Progenitor cell of endocrine pancreas (in vitro differentiated cells): ENCODE measurements at regions not wholly inside any gene's neighbourhood (a gene's known extent, or its start where the extent isn't known, plus 50 kb on each side); places are given as distances from the start of the nearest gene placed in this dataset.

Experiments
- DNase-seq: peaks from one replicate; pipeline ENCODE4 v3.0.0; 2021; ENCODE audit warnings: low spot score; ENCODE audit not compliant: unreplicated experiment
- H3K27ac Mint-ChIP-seq: 2 replicates; pipeline ENCODE4 v1.8.0; 2021; ENCODE audit warnings: mild to moderate bottlenecking, moderate library complexity, mixed read lengths
- H3K27me3 Mint-ChIP-seq: 2 replicates; pipeline ENCODE4 v1.8.0; 2021; ENCODE audit warnings: mixed read lengths
- H3K36me3 Mint-ChIP-seq: 2 replicates; pipeline ENCODE4 v1.8.0; 2022; ENCODE audit warnings: mixed read lengths; ENCODE audit not compliant: insufficient read depth
- H3K4me1 Mint-ChIP-seq: 2 replicates; pipeline ENCODE4 v1.8.0; 2021; ENCODE audit warnings: low read depth, mixed read lengths
- H3K4me3 Mint-ChIP-seq: 2 replicates; pipeline ENCODE4 v1.8.0; 2021; ENCODE audit warnings: low read depth, mild to moderate bottlenecking, moderate library complexity, mixed read lengths
- H3K9me3 Mint-ChIP-seq: 2 replicates; pipeline ENCODE4 v1.8.0; 2021; ENCODE audit warnings: low read depth, mixed read lengths
- CTCF ChIP-seq: fragments of 200-600 bp; sonication (generic); IDR thresholded peaks from one replicate; pipeline ENCODE4 v1.5.0; 2021; ENCODE audit warnings: antibody characterized with exemption, mild to moderate bottlenecking; ENCODE audit not compliant: unreplicated experiment

GRCh38 chr11:112885744-112886433 lies 75.3 kb upstream of the NCAM1 start:
- H3K27me3 Mint-ChIP-seq = peaks cover 4% of the 10 kb centered on the region
- no peaks in the 10 kb centered on the region for H3K36me3 Mint-ChIP-seq
- no peak for TF ChIP-seq CTCF
- H3K4me1 Mint-ChIP-seq = peaks cover 14% of the 10 kb centered on the region
- H3K27ac Mint-ChIP-seq = no peak overlapping the region
- no peak overlapping the region for H3K4me3 Mint-ChIP-seq
- no peak for DNase-seq
- no peaks in the 10 kb centered on the region for H3K9me3 Mint-ChIP-seq

- no peak for TF ChIP-seq CTCF
- Mint-ChIP-seq H3K9me3 (no peaks in the 10 kb centered on the region), H3K27me3 (peaks cover 11% of the 10 kb centered on the region), H3K4me1 (peaks cover 8% of the 10 kb centered on the region), H3K36me3 (no peaks in the 10 kb centered on the region), H3K27ac (no peak overlapping the region), H3K4me3 (no peak overlapping the region)
- DNase-seq = no peak
Observed at GRCh38 chr11:112886434-112887370, 74.5 kb upstream of the NCAM1 start.

- Mint-ChIP-seq H3K4me1 (peaks cover 6% of the 10 kb centered on the region), H3K27ac (no peak overlapping the region), H3K9me3 (no peaks in the 10 kb centered on the region), H3K36me3 (no peaks in the 10 kb centered on the region), H3K27me3 (peaks cover 31% of the 10 kb centered on the region), H3K4me3 (no peak overlapping the region)
- no peak for TF ChIP-seq CTCF
- no peak for DNase-seq
Observed at GRCh38 chr11:112889446-112889845, 71.8 kb upstream of the NCAM1 start.

- Mint-ChIP-seq H3K4me3 (no peak overlapping the region), H3K36me3 (no peaks in the 10 kb centered on the region), H3K27ac (no peak overlapping the region), H3K4me1 (no peaks in the 10 kb centered on the region), H3K27me3 (peaks cover 21% of the 10 kb centered on the region), H3K9me3 (no peaks in the 10 kb centered on the region)
- no peak for DNase-seq
- no peak for TF ChIP-seq CTCF
Observed at GRCh38 chr11:112899235-112900006, 61.8 kb upstream of the NCAM1 start.

- no peak for DNase-seq
- H3K9me3 Mint-ChIP-seq = no peaks in the 10 kb centered on the region
- H3K4me1 Mint-ChIP-seq = no peaks in the 10 kb centered on the region
- H3K4me3 Mint-ChIP-seq = no peak overlapping the region
- no peaks in the 10 kb centered on the region for H3K36me3 Mint-ChIP-seq
- no peak for TF ChIP-seq CTCF
- peaks cover 26% of the 10 kb centered on the region for H3K27me3 Mint-ChIP-seq
- no peak overlapping the region for H3K27ac Mint-ChIP-seq
Observed at GRCh38 chr11:112901924-112902323, 59.3 kb upstream of the NCAM1 start.
